Loucy (cell line): ENCODE measurements at regions not wholly inside any gene's neighbourhood (a gene's known extent, or its start where the extent isn't known, plus 50 kb on each side); places are given as distances from the start of the nearest gene placed in this dataset.
"Not testable (repeated sequence)": the region's sequence is repeated elsewhere in the genome, so short reads cannot be mapped to it uniquely, and the experiment has no call there.

Source experiments
- H2AFZ ChIP-seq: fragments of 200-600 bp; sonication (generic); 2 replicates; pipeline ENCODE4 v1.6.0; 2016; ENCODE audit warnings: antibody characterized with exemption, mild to moderate bottlenecking, low read length, moderate library complexity
- H3F3A ChIP-seq: fragments of 200-600 bp; 2 replicates; pipeline ENCODE4 v1.6.0; 2016; ENCODE audit warnings: antibody characterized with exemption, low read depth, mild to moderate bottlenecking
- H3K27me3 ChIP-seq: fragments of 200-600 bp; sonication (generic); 2 replicates; pipeline ENCODE4 v1.6.1; 2014; ENCODE audit warnings: low read length, mild to moderate bottlenecking; ENCODE audit not compliant: insufficient read depth, poor library complexity, severe bottlenecking
- H3K36me3 ChIP-seq: fragments of 200-600 bp; sonication (generic); 2 replicates; pipeline ENCODE4 v1.6.1; 2016; ENCODE audit warnings: low read length; ENCODE audit not compliant: insufficient read depth
- H3K4me1 ChIP-seq: fragments of 200-600 bp; sonication (generic); 2 replicates; pipeline ENCODE4 v1.5.1; 2014; ENCODE audit warnings: low read length, mild to moderate bottlenecking; ENCODE audit not compliant: insufficient read depth, poor library complexity, severe bottlenecking
- H3K4me2 ChIP-seq: fragments of 200-600 bp; sonication (generic); 2 replicates; pipeline ENCODE4 v1.6.0; 2014; ENCODE audit warnings: antibody characterized with exemption, low read length, low read depth, mild to moderate bottlenecking; ENCODE audit not compliant: poor library complexity, severe bottlenecking
- H3K4me3 ChIP-seq: fragments of 200-600 bp; sonication (generic); 2 replicates; pipeline ENCODE4 v1.5.1; 2014; ENCODE audit warnings: low read length, mild to moderate bottlenecking, mixed read lengths; ENCODE audit not compliant: poor library complexity, severe bottlenecking
- H3K79me2 ChIP-seq: fragments of 200-600 bp; sonication (generic); 2 replicates; pipeline ENCODE4 v1.6.1; 2014; ENCODE audit warnings: low read length; ENCODE audit not compliant: insufficient read depth
- H3K9ac ChIP-seq: fragments of 200-600 bp; sonication (generic); 2 replicates; pipeline ENCODE4 v1.6.0; 2014; ENCODE audit warnings: mild to moderate bottlenecking, low read depth, low read length, moderate library complexity; ENCODE audit not compliant: poor library complexity, severe bottlenecking
- H3K9me2 ChIP-seq: fragments of 200-600 bp; sonication (generic); replicated peaks from 2 replicates; pipeline ENCODE4 v1.6.1; 2016; ENCODE audit warnings: low read depth, low read length, mixed read lengths
- H3K9me3 ChIP-seq: fragments of 200-600 bp; sonication (generic); 2 replicates; pipeline ENCODE4 v1.6.1; 2014; ENCODE audit warnings: mild to moderate bottlenecking, antibody characterized with exemption, low read length, low read depth; ENCODE audit not compliant: insufficient read depth
- H4K20me1 ChIP-seq: fragments of 200-600 bp; sonication (generic); 2 replicates; pipeline ENCODE4 v1.6.0; 2014; ENCODE audit warnings: antibody characterized with exemption, low read length, mild to moderate bottlenecking; ENCODE audit not compliant: insufficient read depth, poor library complexity, severe bottlenecking
- CTCF ChIP-seq: fragments of 200-600 bp; sonication (generic); conservative IDR thresholded peaks from 2 replicates; pipeline ENCODE4 v1.5.1; 2014; ENCODE audit warnings: mild to moderate bottlenecking, antibody characterized with exemption, low read length
- EZH2phosphoT487 ChIP-seq: fragments of 200-600 bp; IDR thresholded peaks from 2 replicates; pipeline ENCODE4 v1.6.1; 2018; ENCODE audit warnings: antibody characterized with exemption, mild to moderate bottlenecking, moderate library complexity, borderline replicate concordance

GRCh38 chr7:25597946-25598345 lies 369.7 kb upstream of the NPVF start:
- no peaks in the 10 kb centered on the region for H4K20me1 ChIP-seq
- H3K79me2 ChIP-seq, result no peaks in the 10 kb centered on the region
- no peaks in the 10 kb centered on the region for H3K27me3 ChIP-seq
- H3K4me3 ChIP-seq, result no peak overlapping the region
- H3K4me1 ChIP-seq, result no peaks in the 10 kb centered on the region
- H3K9ac ChIP-seq, result no peak overlapping the region
- no peak overlapping the region for H3K4me2 ChIP-seq
- H3K9me2 ChIP-seq, result no peaks in the 10 kb centered on the region
- H2AFZ ChIP-seq, result no peak overlapping the region
- no peaks in the 10 kb centered on the region for H3K9me3 ChIP-seq
- TF ChIP-seq EZH2phosphoT487 (no peak), CTCF (no peak)
- no peaks in the 10 kb centered on the region for H3F3A ChIP-seq
- H3K36me3 ChIP-seq, result no peaks in the 10 kb centered on the region

- H3K4me3 ChIP-seq, result no peak overlapping the region
- H3K9me3 ChIP-seq, result no peaks in the 10 kb centered on the region
- H3K4me1 ChIP-seq, result no peaks in the 10 kb centered on the region
- no peaks in the 10 kb centered on the region for H3K36me3 ChIP-seq
- TF ChIP-seq CTCF, result no peak
- no peak for TF ChIP-seq EZH2phosphoT487
- H3K4me2 ChIP-seq, result no peak overlapping the region
- no peaks in the 10 kb centered on the region for H3K79me2 ChIP-seq
- H3K27me3 ChIP-seq, result no peaks in the 10 kb centered on the region
- no peaks in the 10 kb centered on the region for H4K20me1 ChIP-seq
- H3F3A ChIP-seq, result no peaks in the 10 kb centered on the region
- H3K9me2 ChIP-seq, result no peaks in the 10 kb centered on the region
- H2AFZ ChIP-seq, result no peak overlapping the region
- H3K9ac ChIP-seq, result no peak overlapping the region
Measured at GRCh38 chr7:25598765-25599164, 370.5 kb upstream of the NPVF start.

GRCh38 chr7:25600262-25600920 lies 372.1 kb upstream of the NPVF start:
- TF ChIP-seq CTCF (no peak), EZH2phosphoT487 (no peak)
- Histone ChIP-seq H3K9me3 (no peaks in the 10 kb centered on the region), H2AFZ (no peak overlapping the region), H3K27me3 (no peaks in the 10 kb centered on the region), H3K4me2 (no peak overlapping the region), H3F3A (no peaks in the 10 kb centered on the region), H3K36me3 (no peaks in the 10 kb centered on the region), H3K4me1 (no peaks in the 10 kb centered on the region), H4K20me1 (no peaks in the 10 kb centered on the region), H3K9me2 (no peaks in the 10 kb centered on the region), H3K79me2 (no peaks in the 10 kb centered on the region), H3K9ac (no peak overlapping the region), H3K4me3 (no peak overlapping the region)

- Histone ChIP-seq H3K9ac (peak overlapping the region; percentile 27), H3K4me2 (peak overlapping the region; percentile 58)
- H2AFZ ChIP-seq, result not testable (repeated sequence)
Measured at GRCh38 chr7:25602730-25603426, 374.6 kb upstream of the NPVF start.

GRCh38 chr7:25603427-25603740 lies 375.1 kb upstream of the NPVF start:
- H3K4me2 ChIP-seq, H3F3A ChIP-seq, H3K9me3 ChIP-seq, H3K79me2 ChIP-seq, H4K20me1 ChIP-seq, H3K9me2 ChIP-seq, H3K36me3 ChIP-seq, H3K27me3 ChIP-seq, H3K4me1 ChIP-seq, H2AFZ ChIP-seq, H3K9ac ChIP-seq: not testable (repeated sequence)
- H3K4me3 ChIP-seq, result peak overlapping the region; percentile 54

More at GRCh38 chr7:25602730-25603426, 374.6 kb upstream of the NPVF start:
- not testable (repeated sequence) for H3K4me1 ChIP-seq, H3K9me3 ChIP-seq, H3K36me3 ChIP-seq, H3K27me3 ChIP-seq, H3F3A ChIP-seq, H3K79me2 ChIP-seq, H3K9me2 ChIP-seq, H4K20me1 ChIP-seq
- H3K4me3 ChIP-seq, result peak overlapping the region; percentile 54
